ENCODE measurements at regions not wholly inside any gene's neighbourhood (a gene's known extent, or its start where the extent isn't known, plus 50 kb on each side); places are given as distances from the start of the nearest gene placed in this dataset.

DNA sequence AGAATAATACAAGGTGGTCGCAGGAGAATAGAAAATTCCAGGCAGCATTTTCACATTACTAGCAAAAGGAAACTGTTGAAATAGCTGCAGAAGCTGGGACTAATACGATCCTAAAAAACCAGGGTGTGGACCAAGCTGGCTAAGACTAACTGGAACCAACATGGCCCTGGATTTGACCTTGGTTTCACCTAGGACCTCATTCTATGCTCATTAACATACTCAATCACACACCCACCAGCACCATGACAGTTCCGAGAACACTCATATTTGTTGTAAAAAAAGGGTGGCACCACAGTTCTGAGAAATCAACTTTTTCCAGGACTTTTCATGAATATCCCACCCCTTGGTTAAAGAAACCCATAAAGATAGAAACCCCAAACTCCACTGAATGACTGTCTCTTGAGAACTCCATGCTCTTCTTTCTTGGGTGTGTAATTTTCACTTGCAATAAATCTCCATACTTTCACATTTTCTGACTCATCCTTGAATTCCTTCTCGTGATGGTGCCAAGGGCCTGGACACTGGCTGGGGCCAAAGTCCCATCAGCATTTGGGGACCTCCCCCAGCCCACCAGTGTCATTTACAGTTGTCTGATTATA is 164.3 kb upstream of the CHST9 start:
- Histone ChIP-seq H4K20me1 (ENCODE audit: insufficient read depth) (no peaks in the 10 kb centered on the region), H3K79me2 (ENCODE audit: low read depth) (no peaks in the 10 kb centered on the region), H2AFZ (no peak overlapping the region), H3K9me2 (ENCODE audit: insufficient read depth) (no peaks in the 10 kb centered on the region), H3K4me2 (no peak overlapping the region), H3K4me1 (replicated peaks; ENCODE audit: insufficient read depth) (no peaks in the 10 kb centered on the region), H3K4me3 (no peak overlapping the region), H3K9me3 (ENCODE audit: insufficient read depth, low read depth) (no peaks in the 10 kb centered on the region), H3F3A (ENCODE audit: insufficient read depth, low read depth) (no peaks in the 10 kb centered on the region), H3K36me3 (ENCODE audit: low read depth) (no peaks in the 10 kb centered on the region), H3K27me3 (ENCODE audit: insufficient read depth, low read depth) (no peaks in the 10 kb centered on the region), H3K27ac (no peak overlapping the region)
- ChIA-PET CTCF (no interaction called here), POLR2A (ENCODE audit: unreplicated experiment) (no interaction called here)
- no peak for DNase-seq
- no peak for TF ChIP-seq EZH2 (IDR thresholded peaks at IDR 0.05; ENCODE audit: low read depth)
- TF ChIP-seq, protein P1, sequence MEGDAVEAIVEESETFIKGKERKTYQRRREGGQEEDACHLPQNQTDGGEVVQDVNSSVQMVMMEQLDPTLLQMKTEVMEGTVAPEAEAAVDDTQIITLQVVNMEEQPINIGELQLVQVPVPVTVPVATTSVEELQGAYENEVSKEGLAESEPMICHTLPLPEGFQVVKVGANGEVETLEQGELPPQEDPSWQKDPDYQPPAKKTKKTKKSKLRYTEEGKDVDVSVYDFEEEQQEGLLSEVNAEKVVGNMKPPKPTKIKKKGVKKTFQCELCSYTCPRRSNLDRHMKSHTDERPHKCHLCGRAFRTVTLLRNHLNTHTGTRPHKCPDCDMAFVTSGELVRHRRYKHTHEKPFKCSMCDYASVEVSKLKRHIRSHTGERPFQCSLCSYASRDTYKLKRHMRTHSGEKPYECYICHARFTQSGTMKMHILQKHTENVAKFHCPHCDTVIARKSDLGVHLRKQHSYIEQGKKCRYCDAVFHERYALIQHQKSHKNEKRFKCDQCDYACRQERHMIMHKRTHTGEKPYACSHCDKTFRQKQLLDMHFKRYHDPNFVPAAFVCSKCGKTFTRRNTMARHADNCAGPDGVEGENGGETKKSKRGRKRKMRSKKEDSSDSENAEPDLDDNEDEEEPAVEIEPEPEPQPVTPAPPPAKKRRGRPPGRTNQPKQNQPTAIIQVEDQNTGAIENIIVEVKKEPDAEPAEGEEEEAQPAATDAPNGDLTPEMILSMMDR (conservative IDR thresholded peaks at IDR 0.05), result no peak
- no TSS peak for BruUV-seq (replicated peaks)
- intact Hi-C loops (cut with micrococcal nuclease; ENCODE audit: unreplicated experiment), result no loop called here

DNA sequence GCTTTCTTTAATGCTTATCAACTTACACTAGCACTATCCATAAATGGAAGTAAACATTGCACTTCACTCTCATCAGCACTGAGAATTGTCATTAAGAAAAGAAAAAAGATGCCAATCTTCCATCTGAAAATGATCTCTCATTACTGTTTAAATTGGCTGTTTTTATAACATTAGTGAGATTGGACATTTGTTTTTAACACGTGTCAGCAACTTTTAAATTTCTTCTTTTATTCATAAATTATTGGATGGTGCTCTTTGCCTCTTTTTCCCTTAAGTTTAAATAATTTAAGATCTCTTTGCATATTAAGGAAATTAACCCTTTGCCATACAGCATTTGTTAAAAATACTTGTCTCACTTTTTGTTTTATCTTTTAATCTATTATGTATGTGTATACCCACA is 146.5 kb upstream of the CHST9 start:
- BruUV-seq (replicated peaks), result no TSS peak
- CTCF ChIA-PET, result no interaction called here
- DNase-seq, result no peak

DNA sequence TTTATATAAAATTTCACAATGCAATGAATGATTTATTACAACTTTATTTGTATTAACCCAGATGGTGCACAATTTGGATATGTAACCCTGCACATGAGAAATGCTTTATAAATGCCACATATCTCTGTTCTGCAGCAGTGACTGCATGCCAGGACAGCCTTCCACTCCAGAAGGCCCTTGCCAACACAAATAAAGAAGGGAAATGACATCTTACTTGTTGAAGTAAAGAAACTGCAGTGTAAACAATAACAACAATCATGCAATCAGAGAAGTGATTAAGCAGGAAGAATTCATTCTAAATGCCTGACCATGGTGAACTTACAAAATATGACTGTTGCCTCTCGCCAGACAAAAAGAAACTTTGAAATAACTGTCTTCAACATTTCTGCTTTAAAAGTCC is 129.9 kb upstream of the CHST9 start:
- no peaks in the 10 kb centered on the region for H3K79me2 ChIP-seq (ENCODE audit: low read depth)
- POLR2A ChIA-PET (ENCODE audit: unreplicated experiment), result no interaction called here
- BruUV-seq (replicated peaks), result no TSS peak
- CTCF ChIA-PET, result no interaction called here
- no peak overlapping the region for H3K27ac ChIP-seq
- H3K36me3 ChIP-seq (ENCODE audit: low read depth), result no peaks in the 10 kb centered on the region
- no peak for DNase-seq
- H3K27me3 ChIP-seq (ENCODE audit: insufficient read depth, low read depth), result no peaks in the 10 kb centered on the region
- H3K4me3 ChIP-seq, result no peak overlapping the region
- no peaks in the 10 kb centered on the region for H4K20me1 ChIP-seq (ENCODE audit: insufficient read depth)
- H3K4me1 ChIP-seq (replicated peaks; ENCODE audit: insufficient read depth), result no peaks in the 10 kb centered on the region
- no peak overlapping the region for H3K4me2 ChIP-seq
- H3K9me2 ChIP-seq (ENCODE audit: insufficient read depth), result no peaks in the 10 kb centered on the region
- no peaks in the 10 kb centered on the region for H3K9me3 ChIP-seq (ENCODE audit: insufficient read depth, low read depth)
- no peaks in the 10 kb centered on the region for H3F3A ChIP-seq (ENCODE audit: insufficient read depth, low read depth)
- intact Hi-C loops (cut with micrococcal nuclease; ENCODE audit: unreplicated experiment), result no loop called here
- no peak overlapping the region for H2AFZ ChIP-seq
- no peak for TF ChIP-seq EZH2 (IDR thresholded peaks at IDR 0.05; ENCODE audit: low read depth)
- TF ChIP-seq, protein P1 (conservative IDR thresholded peaks at IDR 0.05), result no peak

More for the DNA sequence above, 146.5 kb upstream of the CHST9 start:
- no peak overlapping the region for H3K4me2 ChIP-seq
- no peak overlapping the region for H3K27ac ChIP-seq
- H2AFZ ChIP-seq, result no peak overlapping the region
- H3K9me2 ChIP-seq (ENCODE audit: insufficient read depth), result no peaks in the 10 kb centered on the region
- H3K9me3 ChIP-seq (ENCODE audit: insufficient read depth, low read depth), result no peaks in the 10 kb centered on the region
- no peaks in the 10 kb centered on the region for H3K36me3 ChIP-seq (ENCODE audit: low read depth)
- no peaks in the 10 kb centered on the region for H3K79me2 ChIP-seq (ENCODE audit: low read depth)
- no peak for TF ChIP-seq EZH2 (IDR thresholded peaks at IDR 0.05; ENCODE audit: low read depth)
- TF ChIP-seq, protein P1 (conservative IDR thresholded peaks at IDR 0.05), result no peak
- H3K4me3 ChIP-seq, result no peak overlapping the region
- H3F3A ChIP-seq (ENCODE audit: insufficient read depth, low read depth), result no peaks in the 10 kb centered on the region
- H4K20me1 ChIP-seq (ENCODE audit: insufficient read depth), result no peaks in the 10 kb centered on the region
- no peaks in the 10 kb centered on the region for H3K27me3 ChIP-seq (ENCODE audit: insufficient read depth, low read depth)
- POLR2A ChIA-PET (ENCODE audit: unreplicated experiment), result no interaction called here
- intact Hi-C loops (cut with micrococcal nuclease; ENCODE audit: unreplicated experiment), result no loop called here
- no peaks in the 10 kb centered on the region for H3K4me1 ChIP-seq (replicated peaks; ENCODE audit: insufficient read depth)

Measured in PC-9 (cell line).